AG08396 (cell line): ENCODE measurements at regions not wholly inside any gene's neighbourhood (a gene's known extent, or its start where the extent isn't known, plus 50 kb on each side); places are given as distances from the start of the nearest gene placed in this dataset.
"Not testable (repeated sequence)": the region's sequence is repeated elsewhere in the genome, so short reads cannot be mapped to it uniquely, and the experiment has no call there.

Source experiments
- DNase-seq: peaks from one replicate; pipeline ENCODE4 v3.0.0; 2012; ENCODE audit warnings: low spot score, mixed read lengths

DNA sequence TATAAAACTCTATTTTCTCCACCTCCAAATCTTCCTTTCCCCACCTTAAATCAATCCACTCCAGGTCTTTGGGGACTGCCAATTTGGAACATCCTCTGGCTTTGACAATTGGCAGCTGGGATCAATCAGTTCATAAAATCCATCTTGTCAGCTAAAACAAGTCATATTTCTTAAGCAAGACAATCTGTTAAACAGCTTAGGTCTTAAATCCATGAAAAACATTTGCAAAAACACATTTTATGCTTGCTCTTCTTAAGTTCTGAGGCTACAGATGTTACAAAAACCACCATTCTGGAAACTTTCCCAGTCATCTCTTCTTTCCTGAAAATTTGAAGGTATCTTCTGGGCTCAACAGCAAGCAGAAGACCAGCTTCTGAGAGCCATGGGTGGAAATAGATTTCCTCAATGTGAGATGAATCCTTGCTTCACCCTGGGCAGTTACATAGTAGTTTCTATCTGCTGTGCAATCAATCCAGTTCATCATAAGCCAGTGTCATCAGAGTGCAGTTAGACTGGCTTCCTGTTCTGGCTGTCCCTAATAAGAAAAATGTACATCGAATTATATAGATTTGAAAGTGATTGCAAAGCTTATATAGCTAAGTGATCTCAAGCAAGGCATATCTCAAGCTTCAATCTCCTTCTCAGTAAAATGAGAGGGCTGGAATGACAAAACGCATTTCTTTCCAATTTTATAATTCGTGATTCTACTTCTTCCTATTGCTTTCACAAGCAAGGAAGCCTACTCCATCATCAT is 402.7 kb upstream of the INTU start:
- DNase-seq: no peak

DNA sequence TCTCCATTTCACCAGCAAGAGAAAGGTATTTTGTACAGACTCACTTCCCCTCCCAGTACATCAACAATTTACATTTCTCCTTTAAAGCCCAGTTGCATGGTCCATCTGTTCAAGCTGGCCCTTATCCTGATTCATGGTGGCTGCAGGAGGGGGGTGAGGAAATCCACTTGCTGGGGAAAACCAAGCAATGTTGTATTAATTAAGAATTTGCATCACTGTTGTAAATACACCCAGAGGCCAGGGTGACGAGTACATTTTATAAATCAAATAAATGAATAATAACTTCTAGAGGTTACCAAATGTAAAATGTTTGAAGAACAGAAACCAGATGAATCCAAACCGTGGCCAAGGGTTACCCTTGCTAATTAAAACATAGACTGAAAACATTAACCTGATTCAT is 395.9 kb upstream of the INTU start:
- DNase-seq: peak; percentile 29

DNA sequence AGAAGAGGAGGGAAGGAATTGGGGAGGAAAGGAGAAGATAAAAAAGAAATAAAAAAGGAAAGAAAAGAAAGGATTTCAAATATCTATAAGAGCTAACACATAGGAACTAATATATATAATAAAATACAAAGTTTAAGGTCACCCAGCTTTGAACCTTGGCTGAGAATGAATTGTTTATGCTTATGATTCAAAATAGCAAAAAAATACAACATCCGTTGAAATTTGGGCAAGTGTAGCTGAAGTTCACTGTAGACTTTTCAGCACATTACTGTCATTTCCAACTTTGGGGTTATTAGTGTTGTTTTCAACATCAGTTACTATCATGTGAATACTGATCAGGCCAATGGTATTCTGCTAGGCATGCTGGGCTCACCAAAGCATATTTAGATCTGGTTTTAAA is 395.2 kb upstream of the INTU start:
- DNase-seq: no peak

DNA sequence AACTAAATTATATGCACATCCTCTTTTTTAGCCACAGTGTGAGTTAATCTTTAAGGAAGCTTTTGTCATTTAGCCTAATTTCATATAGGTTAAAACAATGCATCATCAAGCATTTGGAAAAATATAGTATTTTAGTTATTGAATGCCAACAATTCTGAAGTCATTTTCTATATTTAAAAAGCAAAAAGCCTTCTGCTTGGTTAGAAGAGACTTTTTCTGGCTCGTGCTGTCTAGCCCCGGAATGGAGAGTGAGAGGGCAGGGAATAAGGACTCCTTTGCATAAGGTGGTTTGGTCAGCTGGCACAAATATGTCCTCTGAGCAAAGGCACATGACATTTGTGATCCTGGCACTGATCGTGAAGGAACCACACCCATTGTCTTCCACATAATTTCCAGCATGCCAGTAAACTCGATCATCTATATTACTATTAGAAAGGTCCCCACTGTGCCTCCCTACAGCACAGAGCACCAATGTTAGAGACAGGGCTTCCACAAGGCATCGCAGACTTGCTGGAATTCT is 393.7 kb upstream of the INTU start:
- DNase-seq: no peak

DNA sequence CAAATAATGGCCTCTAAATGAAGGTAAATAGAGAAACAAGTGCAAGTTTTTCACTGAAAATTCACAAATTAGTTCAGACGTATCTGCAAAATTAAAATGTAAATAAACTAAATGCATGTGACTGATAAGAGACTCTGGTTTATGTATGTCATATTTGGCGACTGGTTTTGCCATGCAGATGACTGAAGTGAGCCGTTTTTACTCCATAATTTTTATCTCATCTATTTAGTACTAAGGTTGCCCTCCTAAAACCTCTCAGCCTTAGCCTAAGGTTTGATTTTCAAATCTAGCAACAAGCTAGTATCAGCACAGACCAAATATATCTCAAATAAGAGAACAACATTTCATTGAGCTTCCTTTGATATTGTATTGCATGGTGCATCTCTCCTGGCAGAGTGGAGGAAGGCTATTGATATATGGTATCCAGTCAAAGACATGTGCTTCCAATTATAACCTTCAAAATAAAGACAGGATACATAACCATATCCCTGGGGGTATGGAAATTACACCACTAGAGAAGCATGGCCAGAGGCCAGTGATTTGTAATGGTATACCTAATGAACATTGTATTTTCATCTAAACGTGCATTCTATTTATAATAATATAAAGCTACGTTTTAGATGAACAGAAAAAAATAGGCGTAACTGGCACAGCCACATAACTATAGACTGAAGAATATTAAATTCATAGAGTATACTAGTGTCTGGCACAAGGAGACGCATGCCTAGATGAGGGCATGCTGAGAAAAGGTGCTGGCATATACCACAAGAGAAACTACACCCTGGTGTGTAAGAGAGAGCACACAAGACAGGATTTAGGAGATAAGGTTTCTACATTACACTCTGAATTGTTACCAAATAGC is 392.6 kb upstream of the INTU start:
- no peak for DNase-seq

DNA sequence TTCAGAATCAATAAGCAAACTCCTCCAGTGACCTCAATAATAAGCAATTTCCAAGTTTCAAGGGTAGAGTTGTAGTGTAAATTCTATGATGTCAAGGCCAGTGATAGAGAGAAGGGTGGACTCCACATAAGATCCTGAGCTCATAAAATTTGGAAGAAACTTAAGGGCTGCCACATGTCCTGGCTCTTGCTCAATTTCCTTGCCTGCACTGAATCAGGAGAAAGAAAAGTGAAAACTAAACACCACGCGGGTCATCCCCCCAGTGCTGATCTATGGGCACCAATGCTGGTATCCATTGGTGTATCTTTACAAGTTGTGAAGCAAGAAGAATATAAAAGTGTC is 392.0 kb upstream of the INTU start:
- DNase-seq: no peak

DNA sequence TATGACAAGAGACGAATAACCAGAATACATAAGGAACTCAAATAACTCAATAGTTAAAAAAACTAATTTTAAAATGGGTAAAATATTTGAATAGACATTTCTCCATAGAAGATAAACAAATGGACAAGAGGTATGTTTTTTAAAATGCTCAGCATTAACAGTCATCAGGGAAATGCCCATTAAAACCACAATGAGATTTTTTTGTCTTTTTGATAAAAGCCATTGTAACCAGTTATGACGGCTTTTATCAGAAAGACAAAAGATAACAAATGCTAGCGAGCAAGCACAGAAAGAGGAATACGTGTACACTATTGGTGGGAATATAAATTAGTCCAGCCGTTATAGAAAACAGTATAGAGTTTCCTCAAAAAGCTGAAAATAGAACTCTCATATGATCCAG is 388.2 kb upstream of the INTU start:
- no peak for DNase-seq

DNA sequence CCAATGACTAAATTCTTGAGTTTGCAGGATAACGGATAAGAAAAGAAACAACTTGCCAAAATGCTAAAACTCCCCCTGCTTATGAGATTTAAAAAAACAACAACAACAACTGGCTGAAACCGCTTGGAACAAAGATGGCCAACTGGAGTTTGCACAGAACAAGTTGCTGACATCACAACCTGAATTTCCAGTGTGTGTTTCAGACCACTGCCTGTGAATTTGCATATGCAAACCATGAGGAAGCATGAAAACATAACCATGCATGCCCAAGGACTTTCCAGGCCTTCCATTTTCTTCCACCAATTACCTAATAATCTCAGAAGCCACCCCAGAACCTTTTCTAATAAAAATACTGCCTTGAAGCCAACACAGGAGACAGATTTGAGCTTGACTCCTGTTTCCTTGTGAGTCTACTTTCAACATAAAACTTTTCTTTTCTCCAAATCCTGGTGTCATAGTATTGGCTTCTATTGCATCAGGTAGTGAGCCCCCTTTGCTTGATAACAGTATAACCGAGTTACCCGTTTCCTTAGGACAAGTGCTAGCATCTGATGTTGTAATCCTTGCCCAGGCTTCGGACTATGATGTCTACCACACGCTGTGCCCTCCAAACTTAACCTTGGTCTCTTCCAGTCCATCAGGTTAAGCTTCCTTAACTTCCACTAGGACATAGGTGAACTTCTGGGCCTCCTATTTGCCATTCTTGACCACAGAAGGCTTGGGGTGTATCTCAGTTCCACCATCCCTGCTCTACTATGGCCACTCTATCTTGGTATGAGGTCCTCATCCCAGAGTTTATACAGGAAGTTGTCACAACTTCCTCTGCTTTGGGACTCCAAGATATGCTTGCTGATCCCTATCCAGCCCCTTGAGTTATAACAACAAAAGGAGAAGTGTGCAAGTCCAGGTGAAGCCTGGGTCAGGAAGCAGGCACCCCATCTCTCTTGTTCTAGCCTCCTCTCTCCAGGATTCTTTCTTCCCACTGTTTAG is 385.5 kb upstream of the INTU start:
- DNase-seq: no peak

DNA sequence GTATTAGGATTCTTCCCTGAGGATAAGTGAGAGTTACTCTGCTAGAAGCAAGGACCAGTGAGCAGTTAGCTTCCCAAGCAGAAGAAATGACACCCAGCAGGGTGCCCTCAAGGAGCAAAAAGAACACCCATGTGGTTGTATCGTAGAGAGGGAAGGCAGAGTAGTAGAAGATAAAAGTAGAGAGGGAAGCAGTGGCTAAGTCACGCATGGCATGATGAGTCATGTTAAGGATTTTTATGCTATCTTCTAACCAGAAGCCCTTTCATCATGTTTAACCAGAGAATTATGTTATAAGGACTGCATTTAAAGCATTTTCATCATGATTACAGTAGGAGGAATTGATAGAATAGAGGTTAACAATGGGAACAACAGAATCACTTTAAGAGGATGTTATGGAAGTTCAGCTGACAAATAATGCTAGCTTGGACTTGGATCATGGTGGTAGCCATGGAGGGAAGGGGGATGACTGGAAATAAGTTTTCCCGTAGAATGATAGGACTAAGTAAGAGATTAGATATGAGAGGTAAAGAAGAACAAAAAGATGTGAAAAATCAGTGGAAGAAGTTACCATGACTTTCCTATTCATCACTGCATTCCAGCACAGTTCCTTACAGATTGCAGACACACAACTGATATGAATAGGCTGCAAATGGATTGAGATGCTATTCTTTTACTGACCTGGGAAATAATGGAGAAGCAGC is 383.5 kb upstream of the INTU start:
- DNase-seq: no peak

DNA sequence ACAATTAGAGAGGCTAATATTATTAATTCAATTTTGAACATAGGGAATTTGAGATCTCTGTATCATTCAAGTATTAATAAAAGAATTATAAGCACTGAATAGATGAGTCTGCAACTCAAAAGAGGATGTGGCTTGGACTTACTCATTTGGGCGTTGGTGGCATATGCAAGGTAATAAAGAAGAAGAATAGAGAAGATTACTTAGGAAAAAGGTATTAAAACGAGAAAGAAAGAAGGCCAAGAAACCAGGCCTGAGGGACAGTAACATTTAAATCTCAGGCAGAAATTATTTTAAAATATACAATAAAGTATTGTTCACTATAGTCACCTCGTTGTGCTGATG is 383.0 kb upstream of the INTU start:
- no peak for DNase-seq

DNA sequence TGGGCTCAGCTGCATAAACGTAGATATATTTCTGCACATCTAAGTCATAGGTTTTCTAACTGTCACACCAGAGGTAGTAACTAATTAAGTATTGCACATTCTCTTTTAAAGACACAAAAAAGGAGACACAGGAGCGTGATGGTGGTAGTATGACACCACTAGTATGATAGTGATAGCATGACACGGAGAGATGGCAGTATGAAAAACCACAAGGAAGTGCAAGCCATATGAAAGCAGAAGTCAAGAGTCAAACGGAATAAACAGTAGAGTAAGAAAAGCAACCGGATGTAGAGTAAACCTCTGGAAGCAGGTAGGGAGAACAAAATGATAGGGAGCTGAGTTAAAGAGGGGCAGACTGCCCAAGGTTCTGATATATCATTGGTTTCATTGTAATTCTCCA is 382.2 kb upstream of the INTU start:
- no peak for DNase-seq

DNA sequence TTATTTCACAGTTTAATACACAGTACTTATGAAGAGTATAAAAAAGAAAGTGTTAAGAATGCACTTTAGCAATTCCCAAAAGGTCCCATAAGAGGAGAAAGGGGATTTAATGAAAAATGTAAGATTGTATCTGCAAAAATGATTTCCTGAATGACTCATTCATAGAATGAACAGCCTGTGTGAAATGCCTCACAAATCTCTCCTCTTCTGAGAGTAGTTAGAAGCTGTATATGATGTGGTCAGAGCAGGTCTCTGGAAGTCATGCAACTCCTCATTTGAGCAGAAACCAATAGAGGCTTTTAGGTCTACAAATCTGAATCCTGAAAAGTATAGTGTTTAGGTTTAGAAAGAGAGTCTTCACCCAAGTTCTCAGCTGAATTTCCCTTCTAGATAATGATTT is 381.3 kb upstream of the INTU start:
- DNase-seq: no peak

DNA sequence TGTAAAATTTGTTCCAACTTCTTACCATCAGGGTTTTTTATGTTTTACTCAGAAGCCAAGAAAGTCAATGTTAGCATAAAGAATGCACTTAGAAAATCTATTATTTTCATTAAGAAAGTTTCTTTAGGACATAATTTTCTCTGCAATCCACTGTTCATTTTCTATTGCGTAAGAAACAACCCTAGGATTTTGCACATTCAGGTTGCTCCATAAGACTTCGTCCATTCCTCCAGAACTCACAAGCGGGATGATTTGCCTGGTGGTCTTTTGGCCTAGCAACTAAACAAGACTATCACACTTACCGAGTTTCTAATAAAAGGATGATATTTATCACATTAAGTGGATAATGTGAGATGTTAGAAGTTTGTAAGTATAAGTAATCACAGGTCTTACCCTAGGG is 376.3 kb upstream of the INTU start:
- no peak for DNase-seq

DNA sequence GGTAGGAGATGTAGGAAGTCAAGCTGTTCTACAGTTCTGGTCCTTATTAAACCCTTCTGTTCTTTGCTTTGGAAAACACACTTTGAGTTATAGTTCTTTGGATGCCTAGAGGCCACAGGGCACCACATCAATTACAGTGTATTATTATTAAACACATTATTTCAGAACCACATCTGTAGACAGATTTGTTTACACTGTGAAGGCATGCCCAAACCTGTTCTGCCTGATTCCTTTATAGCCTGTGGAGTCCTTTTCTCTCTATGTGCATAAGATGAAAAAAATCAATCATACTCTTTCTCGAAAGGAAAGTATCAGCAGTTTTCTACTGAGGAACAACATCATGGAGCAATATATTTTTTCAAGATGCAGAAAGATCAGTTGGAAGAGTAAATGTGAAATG is 371.3 kb upstream of the INTU start:
- no peak for DNase-seq

DNA sequence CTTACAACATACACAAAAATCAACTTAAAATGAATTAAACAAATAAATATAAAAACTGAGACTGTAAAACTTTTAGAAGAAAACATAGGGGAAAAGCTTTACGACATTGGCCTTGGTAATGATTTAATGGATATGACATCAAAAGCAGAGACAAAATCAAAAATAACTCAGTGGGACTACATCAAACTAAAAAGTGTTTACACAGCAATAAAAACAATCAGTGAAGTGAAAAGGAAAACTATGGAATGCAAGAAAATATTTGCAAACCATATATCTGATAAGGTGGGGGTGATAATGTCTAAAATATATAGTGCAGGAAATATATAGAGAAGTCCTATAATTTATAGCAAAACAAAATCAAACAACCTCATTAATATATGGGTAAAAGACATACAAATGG is 364.4 kb upstream of the INTU start:
- no peak for DNase-seq

DNA sequence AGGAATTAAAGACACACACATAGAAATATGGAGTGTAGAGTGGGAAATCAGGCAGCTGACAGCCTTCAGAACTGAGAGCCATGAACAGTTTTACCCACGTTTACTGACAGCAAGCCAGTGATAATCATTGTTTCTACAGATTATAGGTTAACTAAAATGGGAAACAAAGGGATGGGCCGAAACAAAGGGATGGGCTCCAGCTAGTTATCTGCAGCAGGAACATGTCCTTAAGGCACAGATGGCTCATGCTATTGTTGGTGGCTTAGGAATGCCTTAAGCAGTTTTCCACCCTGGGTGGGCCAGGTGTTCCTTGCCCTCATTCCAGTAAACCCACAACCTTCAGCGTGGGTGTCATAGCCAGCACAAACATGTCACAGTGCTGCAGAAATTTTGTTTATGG is 355.7 kb upstream of the INTU start:
- DNase-seq: not testable (repeated sequence)

DNA sequence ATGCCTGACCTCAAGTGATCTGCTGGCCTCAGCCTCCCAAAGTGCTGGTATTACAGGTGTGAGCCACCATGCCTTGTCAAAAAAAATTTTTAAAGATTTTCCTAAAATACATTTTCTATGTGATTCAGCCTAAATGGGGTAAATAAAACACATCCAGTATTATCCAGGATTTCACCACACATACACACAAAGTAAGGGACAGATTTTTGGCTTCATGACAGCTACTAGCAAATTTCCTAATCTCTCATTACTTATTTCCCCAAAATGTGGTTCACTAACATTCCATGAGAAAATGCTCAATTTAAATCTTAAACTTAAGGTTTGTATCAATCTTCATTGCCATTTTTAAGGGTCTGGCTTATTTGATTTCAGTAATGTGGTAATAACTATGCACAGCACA is 348.5 kb upstream of the INTU start:
- DNase-seq: no peak

DNA sequence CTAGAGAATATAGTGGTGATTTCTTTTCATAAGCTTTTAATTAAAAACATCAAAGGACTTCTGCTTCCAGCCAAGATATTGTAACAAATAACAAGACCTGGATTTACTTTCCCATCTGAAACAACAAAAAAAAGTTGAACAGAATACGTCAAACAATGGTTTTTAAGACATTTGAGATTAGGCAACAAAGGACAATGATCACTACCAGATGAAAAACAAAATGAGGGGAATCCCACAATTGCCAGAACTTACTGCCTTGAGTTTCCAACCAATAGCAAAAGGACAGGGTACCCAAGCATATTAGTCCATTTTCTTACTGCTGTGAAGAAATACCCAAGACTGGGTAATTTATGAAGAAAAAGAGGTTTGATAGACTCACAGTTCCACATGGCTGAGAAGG is 341.4 kb upstream of the INTU start:
- DNase-seq: no peak

DNA sequence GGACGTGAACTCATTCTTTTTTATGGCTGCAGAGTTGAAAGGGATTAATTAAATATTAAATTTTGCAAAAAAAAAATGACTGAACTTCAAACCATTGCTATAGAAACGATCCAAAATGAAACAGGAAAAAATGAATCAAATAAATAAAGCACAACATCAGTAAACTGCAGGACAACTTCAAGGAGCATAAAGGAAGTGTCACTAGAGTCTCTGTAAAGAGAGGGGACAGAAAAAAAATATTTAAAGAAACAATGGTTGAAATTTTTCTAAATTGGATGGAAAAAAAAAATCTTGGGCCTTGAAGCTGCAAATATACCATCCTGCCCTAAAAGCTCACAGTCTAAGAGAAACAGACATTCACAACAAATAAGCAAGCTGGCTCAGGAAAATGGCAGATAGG is 339.3 kb upstream of the INTU start:
- no peak for DNase-seq

DNA sequence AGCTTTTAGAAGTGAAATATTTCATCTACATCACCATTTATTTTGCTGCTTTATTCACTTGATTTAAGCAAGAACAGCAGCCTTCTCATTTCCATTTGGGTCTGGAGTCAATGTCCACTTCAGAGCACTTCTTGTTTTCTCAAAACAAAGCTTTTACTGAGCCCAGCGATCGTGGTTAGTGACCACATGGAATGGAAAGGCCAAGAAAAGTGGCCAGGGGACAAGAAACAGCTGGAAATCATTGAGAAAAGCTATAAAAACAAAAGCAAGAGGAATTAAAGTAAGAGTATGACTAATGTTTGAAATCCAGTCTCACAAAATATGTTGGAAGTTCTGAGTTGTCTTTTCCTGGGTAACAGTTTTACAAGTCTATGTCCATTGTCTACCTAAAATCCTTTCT is 328.4 kb upstream of the INTU start:
- DNase-seq: peak; percentile 8

DNA sequence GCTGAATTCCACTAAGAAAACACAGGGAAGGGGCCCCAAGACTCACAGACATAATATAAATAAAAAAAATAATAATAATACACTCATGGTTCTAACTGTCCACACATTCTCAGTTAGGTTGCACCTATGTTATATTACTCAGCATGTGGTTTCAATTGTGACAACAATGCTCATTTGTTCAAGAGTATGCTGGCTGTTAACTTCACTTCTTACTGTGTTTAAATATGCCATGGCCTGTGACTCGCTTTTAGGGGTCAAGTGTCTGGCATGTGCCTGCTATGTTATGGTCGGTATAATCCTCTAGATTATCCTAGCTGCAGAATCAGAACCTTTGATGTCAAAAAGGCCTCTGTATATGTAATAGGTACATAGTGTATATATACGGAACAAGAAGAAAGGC is 324.8 kb upstream of the INTU start:
- DNase-seq: no peak
